ENCODE measurements at regions not wholly inside any gene's neighbourhood (a gene's known extent, or its start where the extent isn't known, plus 50 kb on each side); places are given as distances from the start of the nearest gene placed in this dataset.

DNA sequence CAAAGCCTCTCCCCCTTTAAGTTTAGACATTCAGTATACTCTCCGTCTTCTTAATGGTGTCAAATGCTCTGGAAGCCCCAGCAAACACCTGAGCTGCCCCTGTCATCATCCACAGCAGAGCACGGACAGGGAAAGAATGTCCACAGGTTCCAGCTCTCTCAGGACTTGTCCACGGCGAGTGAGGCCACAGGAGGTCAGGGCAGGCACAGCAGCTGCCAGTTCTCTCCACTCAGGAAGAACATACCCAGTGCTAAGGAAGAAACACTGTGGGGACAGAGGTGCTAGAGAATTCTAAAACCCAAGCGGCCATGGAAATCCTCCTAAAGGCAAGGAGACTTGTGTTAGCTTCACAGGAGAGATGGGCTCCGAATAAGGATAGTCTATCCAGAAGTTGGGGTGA is 132.0 kb upstream of the SERP2 start:
- Histone ChIP-seq H3K4me3 (ENCODE audit: low read depth, low read length) (no peak overlapping the region), H3K36me3 (ENCODE audit: control insufficient read depth, insufficient read depth, low read length) (no peaks in the 10 kb centered on the region), H3K27me3 (ENCODE audit: control insufficient read depth, insufficient read depth, low read length) (no peaks in the 10 kb centered on the region)
- TF ChIP-seq CTCF (IDR thresholded peaks at IDR 0.05; ENCODE audit: insufficient read depth, low read length, poor library complexity, severe bottlenecking), result no peak
- DNase-seq (ENCODE audit: low read depth), result no peak

- TF ChIP-seq CTCF (IDR thresholded peaks at IDR 0.05; ENCODE audit: insufficient read depth, low read length, poor library complexity, severe bottlenecking), result no peak
- Histone ChIP-seq H3K4me3 (ENCODE audit: low read depth, low read length) (no peak overlapping the region), H3K36me3 (ENCODE audit: control insufficient read depth, insufficient read depth, low read length) (no peaks in the 10 kb centered on the region), H3K27me3 (ENCODE audit: control insufficient read depth, insufficient read depth, low read length) (no peaks in the 10 kb centered on the region)
- no peak for DNase-seq (ENCODE audit: low read depth)
These were observed 130.9 kb upstream of the SERP2 start for GRCh38 chr13:44242766-44243165.

DNA sequence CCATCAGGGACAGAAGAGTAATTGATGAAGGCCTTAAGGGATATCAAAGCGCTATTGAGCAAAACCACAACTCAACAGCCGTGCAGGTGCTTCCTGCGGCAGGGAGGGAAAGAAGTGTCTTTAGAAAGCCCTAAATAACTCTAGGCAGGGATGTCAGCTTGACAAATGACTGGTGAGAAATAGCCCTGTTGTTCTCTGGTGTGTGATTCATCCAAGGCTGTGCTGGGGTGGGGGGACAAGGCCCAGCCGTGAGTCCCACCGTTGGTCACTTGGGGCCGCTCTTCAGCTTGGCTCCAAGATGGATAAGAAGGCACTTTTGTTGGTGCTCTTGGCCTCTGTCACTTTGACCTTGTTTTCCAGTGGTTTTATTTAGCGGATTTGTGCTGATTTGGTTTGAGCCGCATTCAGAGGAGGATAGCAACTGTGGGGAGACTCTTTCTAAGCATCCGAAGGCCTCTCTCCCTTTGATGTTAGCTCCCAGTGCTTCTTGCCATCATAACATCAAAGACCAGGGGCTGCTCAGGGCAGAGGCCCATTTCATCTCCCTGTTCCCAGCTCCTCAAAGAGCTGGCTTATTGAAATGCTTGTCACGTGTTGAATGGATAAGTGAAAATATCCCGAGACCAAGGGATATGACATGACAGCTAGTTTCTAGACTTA is 130.3 kb upstream of the SERP2 start:
- Histone ChIP-seq H3K4me3 (ENCODE audit: low read depth, low read length) (no peak overlapping the region), H3K27me3 (ENCODE audit: control insufficient read depth, insufficient read depth, low read length) (no peaks in the 10 kb centered on the region), H3K36me3 (ENCODE audit: control insufficient read depth, insufficient read depth, low read length) (no peaks in the 10 kb centered on the region)
- peak; percentile 70 for DNase-seq (ENCODE audit: low read depth)
- peak; percentile 64 for TF ChIP-seq CTCF (IDR thresholded peaks at IDR 0.05; ENCODE audit: insufficient read depth, low read length, poor library complexity, severe bottlenecking)

DNA sequence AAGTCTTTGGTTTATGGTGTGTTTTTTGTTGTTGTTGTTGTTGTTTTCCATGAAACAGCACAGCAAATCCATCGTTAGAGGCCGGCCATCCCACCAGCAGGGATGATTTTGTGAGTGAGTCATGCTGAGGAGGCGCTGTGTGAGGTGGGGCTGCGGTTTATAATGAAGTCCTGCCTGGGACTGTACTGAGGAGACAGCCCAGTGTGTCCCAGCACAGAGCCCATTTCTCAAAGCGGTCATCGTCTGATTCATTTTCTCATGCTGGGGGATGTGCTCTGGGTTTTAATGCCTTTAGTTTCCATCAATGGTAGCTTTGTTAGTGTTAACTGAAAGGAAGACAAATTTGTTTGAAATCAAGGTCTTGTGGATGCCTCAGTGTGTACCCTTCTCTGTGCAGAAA is 129.3 kb upstream of the SERP2 start:
- Histone ChIP-seq H3K27me3 (ENCODE audit: control insufficient read depth, insufficient read depth, low read length) (no peaks in the 10 kb centered on the region), H3K4me3 (ENCODE audit: low read depth, low read length) (no peak overlapping the region), H3K36me3 (ENCODE audit: control insufficient read depth, insufficient read depth, low read length) (no peaks in the 10 kb centered on the region)
- DNase-seq (ENCODE audit: low read depth), result no peak
- TF ChIP-seq CTCF (IDR thresholded peaks at IDR 0.05; ENCODE audit: insufficient read depth, low read length, poor library complexity, severe bottlenecking), result no peak

DNA sequence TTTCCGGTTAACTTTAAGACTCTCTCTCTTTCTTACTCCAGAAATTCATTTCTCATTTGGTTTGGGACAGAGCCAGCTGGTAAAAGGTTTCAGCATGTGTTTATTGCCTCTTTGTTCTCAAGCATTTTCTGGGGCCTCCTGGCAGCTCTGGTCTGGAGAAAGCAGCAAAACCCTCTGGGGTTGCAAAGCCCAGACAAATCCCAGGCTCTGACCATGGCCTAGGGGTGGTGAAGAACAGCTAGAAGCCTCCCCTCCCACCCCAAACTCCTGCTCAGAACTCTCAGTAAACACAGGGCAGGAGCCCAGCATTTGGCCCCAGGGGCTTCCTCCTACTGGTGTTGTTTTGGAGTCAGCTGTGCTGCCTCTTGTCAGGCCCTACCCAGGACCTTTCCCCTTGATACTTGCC is 124.2 kb upstream of the SERP2 start:
- TF ChIP-seq CTCF (IDR thresholded peaks at IDR 0.05; ENCODE audit: insufficient read depth, low read length, poor library complexity, severe bottlenecking), result no peak
- H3K4me3 ChIP-seq (ENCODE audit: low read depth, low read length), result no peak overlapping the region
- H3K36me3 ChIP-seq (ENCODE audit: control insufficient read depth, insufficient read depth, low read length), result no peaks in the 10 kb centered on the region
- H3K27me3 ChIP-seq (ENCODE audit: control insufficient read depth, insufficient read depth, low read length), result no peaks in the 10 kb centered on the region
- DNase-seq (ENCODE audit: low read depth), result no peak

DNA sequence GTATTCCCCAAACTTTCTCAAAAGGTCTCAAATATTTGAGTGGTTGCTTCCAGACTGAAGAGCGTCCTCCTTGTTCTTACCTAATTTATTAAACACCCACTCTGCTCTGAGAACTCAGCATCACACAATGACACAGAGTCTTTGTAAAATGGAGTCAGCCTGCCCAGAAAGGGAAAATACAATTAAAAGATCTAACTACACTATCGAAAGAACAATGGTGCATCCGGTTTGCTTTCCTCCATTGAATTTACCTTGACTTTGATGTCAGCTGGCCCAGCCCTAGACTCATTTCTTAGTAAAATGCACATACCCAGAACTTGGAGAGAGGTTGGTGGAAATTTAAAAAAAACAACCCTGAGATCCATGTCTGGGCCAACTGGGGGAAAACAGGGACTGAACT is 120.7 kb upstream of the SERP2 start:
- TF ChIP-seq CTCF (IDR thresholded peaks at IDR 0.05; ENCODE audit: insufficient read depth, low read length, poor library complexity, severe bottlenecking), result no peak
- DNase-seq (ENCODE audit: low read depth), result no peak
- Histone ChIP-seq H3K27me3 (ENCODE audit: control insufficient read depth, insufficient read depth, low read length) (no peaks in the 10 kb centered on the region), H3K4me3 (ENCODE audit: low read depth, low read length) (no peak overlapping the region), H3K36me3 (ENCODE audit: control insufficient read depth, insufficient read depth, low read length) (no peaks in the 10 kb centered on the region)
